MCF 10A (cell line): ENCODE measurements at regions not wholly inside any gene's neighbourhood (a gene's known extent, or its start where the extent isn't known, plus 50 kb on each side); places are given as distances from the start of the nearest gene placed in this dataset.

Experiments
- BruUV-seq: library from RNA; stranded (reverse); fragments of 400-500 nt; replicated peaks from 2 replicates; lab custom pipeline; 2021; lab: Mats Ljungman, UMichigan
- CTCF ChIA-PET: fragments of 300-600 bp; sonication (Branson Sonifier 250); formaldehyde crosslinking; extraction: SDS; loops from one replicate; lab custom pipeline; 2021; ENCODE audit warnings: antibody characterized with exemption, inconsistent platforms; lab: Yijun Ruan, JAX
- POLR2A ChIA-PET: fragments of 300-600, 350-650 bp; sonication (Branson Sonifier 250); formaldehyde crosslinking; extraction: SDS; loops from one replicate; lab custom pipeline; 2020; ENCODE audit warnings: antibody characterized with exemption, inconsistent platforms; lab: Yijun Ruan, JAX
- DNase-seq: peaks from one replicate; pipeline ENCODE4 v3.0.0-alpha.2; 2018; ENCODE audit not compliant: unreplicated experiment
- H3K27ac Mint-ChIP-seq: one replicate; pipeline ENCODE4 v1.8.0; 2022; ENCODE audit warnings: mild to moderate bottlenecking, low read depth, mixed read lengths; ENCODE audit not compliant: unreplicated experiment
- H3K27me3 Mint-ChIP-seq: one replicate; pipeline ENCODE4 v1.8.0; 2022; ENCODE audit warnings: mixed read lengths; ENCODE audit not compliant: insufficient read depth, unreplicated experiment
- H3K36me3 Mint-ChIP-seq: one replicate; pipeline ENCODE4 v1.8.0; 2022; ENCODE audit warnings: mild to moderate bottlenecking, moderate library complexity, mixed read lengths; ENCODE audit not compliant: insufficient read depth, unreplicated experiment
- H3K4me1 Mint-ChIP-seq: one replicate; pipeline ENCODE4 v1.8.0; 2022; ENCODE audit warnings: mixed read lengths; ENCODE audit not compliant: insufficient read depth, unreplicated experiment
- H3K4me3 Mint-ChIP-seq: one replicate; pipeline ENCODE4 v1.8.0; 2022; ENCODE audit warnings: mild to moderate bottlenecking, moderate library complexity, mixed read lengths; ENCODE audit not compliant: unreplicated experiment
- H3K9me3 Mint-ChIP-seq: one replicate; pipeline ENCODE4 v1.8.0; 2022; ENCODE audit warnings: mixed read lengths; ENCODE audit not compliant: unreplicated experiment
- CTCF ChIP-seq: fragments of 200-600 bp; IDR thresholded peaks from one replicate; pipeline ENCODE4 v1.8.0; 2022; ENCODE audit warnings: antibody characterized with exemption, mild to moderate bottlenecking; ENCODE audit not compliant: unreplicated experiment
- intact Hi-C: fragments of 100-400 bp; cut with micrococcal nuclease; formaldehyde crosslinking; loops from 2 replicates; pipeline ENCODE4 v1.14.1; 2022

GRCh38 chr20:58039274-58040092, 189.0 kb downstream of the ANKRD60 start:
- no peak overlapping the region for H3K4me3 Mint-ChIP-seq
- BruUV-seq = no TSS peak
- no peaks in the 10 kb centered on the region for H3K9me3 Mint-ChIP-seq
- H3K36me3 Mint-ChIP-seq = no peaks in the 10 kb centered on the region
- no peaks in the 10 kb centered on the region for H3K4me1 Mint-ChIP-seq
- ChIA-PET CTCF (no interaction called here), POLR2A (interaction anchor here (0.6 kb wide), 1 partner anchor 65 kb away, joined by 3 read pairs; no protein-coding TSS in a partner anchor)
- no peak for DNase-seq
- H3K27me3 Mint-ChIP-seq = peaks cover 85% of the 10 kb centered on the region
- H3K27ac Mint-ChIP-seq = no peak overlapping the region
- no peak for TF ChIP-seq CTCF
- intact Hi-C loops = no loop called here

- BruUV-seq = no TSS peak
- Mint-ChIP-seq H3K27me3 (peaks cover 88% of the 10 kb centered on the region), H3K4me3 (no peak overlapping the region), H3K9me3 (no peaks in the 10 kb centered on the region), H3K36me3 (no peaks in the 10 kb centered on the region), H3K27ac (no peak overlapping the region), H3K4me1 (no peaks in the 10 kb centered on the region)
- ChIA-PET POLR2A (interaction anchor here (0.6 kb wide), 1 partner anchor 169 kb away, joined by 3 read pairs; no protein-coding TSS in a partner anchor), CTCF (interaction anchor here (0.5 kb wide), 1 partner anchor 180 kb away, joined by 3 read pairs; no protein-coding TSS in a partner anchor)
- TF ChIP-seq CTCF = no peak
- no peak for DNase-seq
- intact Hi-C loops = no loop called here
Observed at GRCh38 chr20:58038123-58038654, 190.3 kb downstream of the ANKRD60 start.

- Mint-ChIP-seq H3K27ac (no peak overlapping the region), H3K36me3 (no peaks in the 10 kb centered on the region), H3K4me1 (no peaks in the 10 kb centered on the region), H3K27me3 (peaks cover 88% of the 10 kb centered on the region), H3K9me3 (no peaks in the 10 kb centered on the region), H3K4me3 (no peak overlapping the region)
- CTCF ChIA-PET = interaction anchor here (0.7 kb wide), 2 partner anchors 23 to 95 kb away, joined by 4 read pairs; no protein-coding TSS in a partner anchor
- POLR2A ChIA-PET = interaction anchor here (0.6 kb wide), 2 partner anchors 47 to 168 kb away, joined by 3 to 4 read pairs; no protein-coding TSS in a partner anchor
- DNase-seq = no peak
- intact Hi-C loops = no loop called here
- no peak for TF ChIP-seq CTCF
- BruUV-seq = no TSS peak
Observed at GRCh38 chr20:58037631-58038030, 190.8 kb downstream of the ANKRD60 start.

- no TSS peak for BruUV-seq
- H3K9me3 Mint-ChIP-seq = no peaks in the 10 kb centered on the region
- H3K36me3 Mint-ChIP-seq = no peaks in the 10 kb centered on the region
- CTCF ChIA-PET = no interaction called here
- POLR2A ChIA-PET = no interaction called here
- H3K4me3 Mint-ChIP-seq = no peak overlapping the region
- no peak for TF ChIP-seq CTCF
- DNase-seq = no peak
- H3K4me1 Mint-ChIP-seq = no peaks in the 10 kb centered on the region
- H3K27ac Mint-ChIP-seq = no peak overlapping the region
- intact Hi-C loops = no loop called here
- H3K27me3 Mint-ChIP-seq = peaks cover 89% of the 10 kb centered on the region
Observed at GRCh38 chr20:58033026-58033536, 195.4 kb downstream of the ANKRD60 start.
